ENCODE measurements at regions not wholly inside any gene's neighbourhood (a gene's known extent, or its start where the extent isn't known, plus 50 kb on each side); places are given as distances from the start of the nearest gene placed in this dataset.
"Not testable (repeated sequence)": the region's sequence is repeated elsewhere in the genome, so short reads cannot be mapped to it uniquely, and the experiment has no call there.

DNA sequence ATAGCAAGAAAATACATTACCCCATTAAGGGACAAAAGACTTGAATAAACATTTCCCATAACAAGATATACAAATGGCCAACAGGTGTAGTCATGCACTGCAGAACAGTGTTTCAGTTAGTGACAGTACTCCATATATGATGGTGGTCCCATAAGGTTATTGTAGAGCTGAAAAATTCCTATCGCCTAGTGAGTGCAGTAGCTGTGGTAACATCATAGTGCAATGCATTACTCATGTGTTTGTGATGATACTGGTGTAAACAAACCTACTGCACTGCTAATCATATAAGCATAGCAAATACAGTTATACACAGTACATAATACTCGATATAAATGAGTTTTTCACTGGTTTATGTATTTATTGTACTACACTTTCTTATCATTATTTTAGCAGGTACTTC is 168.7 kb downstream of the C12orf75 start:
- Histone ChIP-seq H3K4me3 (ENCODE audit: low read depth in 1 of 2, low read length in 1 of 2) (no peak overlapping the region), H3K36me3 (no peaks in the 10 kb centered on the region), H3K27me3 (peaks cover 13% of the 10 kb centered on the region), H3K27ac (no peak overlapping the region), H3K4me1 (ENCODE audit: control insufficient read depth in 1 of 2, insufficient read depth in 1 of 2, low read depth in 1 of 2, low read length in 1 of 2) (no peaks in the 10 kb centered on the region), H3K9me3 (no peaks in the 10 kb centered on the region)
- TF ChIP-seq, protein P1, sequence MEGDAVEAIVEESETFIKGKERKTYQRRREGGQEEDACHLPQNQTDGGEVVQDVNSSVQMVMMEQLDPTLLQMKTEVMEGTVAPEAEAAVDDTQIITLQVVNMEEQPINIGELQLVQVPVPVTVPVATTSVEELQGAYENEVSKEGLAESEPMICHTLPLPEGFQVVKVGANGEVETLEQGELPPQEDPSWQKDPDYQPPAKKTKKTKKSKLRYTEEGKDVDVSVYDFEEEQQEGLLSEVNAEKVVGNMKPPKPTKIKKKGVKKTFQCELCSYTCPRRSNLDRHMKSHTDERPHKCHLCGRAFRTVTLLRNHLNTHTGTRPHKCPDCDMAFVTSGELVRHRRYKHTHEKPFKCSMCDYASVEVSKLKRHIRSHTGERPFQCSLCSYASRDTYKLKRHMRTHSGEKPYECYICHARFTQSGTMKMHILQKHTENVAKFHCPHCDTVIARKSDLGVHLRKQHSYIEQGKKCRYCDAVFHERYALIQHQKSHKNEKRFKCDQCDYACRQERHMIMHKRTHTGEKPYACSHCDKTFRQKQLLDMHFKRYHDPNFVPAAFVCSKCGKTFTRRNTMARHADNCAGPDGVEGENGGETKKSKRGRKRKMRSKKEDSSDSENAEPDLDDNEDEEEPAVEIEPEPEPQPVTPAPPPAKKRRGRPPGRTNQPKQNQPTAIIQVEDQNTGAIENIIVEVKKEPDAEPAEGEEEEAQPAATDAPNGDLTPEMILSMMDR (IDR thresholded peaks at IDR 0.05): no peak

DNA sequence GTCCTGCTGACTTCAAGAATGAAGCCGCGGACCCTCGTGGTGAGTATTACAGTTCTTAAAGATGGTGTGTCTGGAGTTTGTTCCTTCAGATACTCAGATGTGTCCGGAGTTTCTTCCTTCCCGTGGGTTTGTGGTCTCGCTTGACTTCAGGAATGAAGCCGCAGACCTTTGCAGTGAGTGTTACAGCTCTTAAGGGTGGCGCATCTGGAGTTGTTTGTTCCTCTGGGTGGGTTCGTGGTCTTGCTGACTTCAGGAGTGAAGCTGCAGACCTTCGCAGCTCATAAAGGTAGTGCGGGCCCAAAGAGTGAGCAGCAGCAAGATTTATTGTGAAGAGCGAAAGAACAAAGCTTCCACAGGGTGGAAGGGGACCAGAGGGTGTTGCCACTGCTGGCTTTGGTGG is 170.2 kb downstream of the C12orf75 start:
- not testable (repeated sequence) for H3K4me1 ChIP-seq (ENCODE audit: control insufficient read depth in 1 of 2, insufficient read depth in 1 of 2, low read depth in 1 of 2, low read length in 1 of 2); H3K36me3 ChIP-seq; H3K4me3 ChIP-seq (ENCODE audit: low read depth in 1 of 2, low read length in 1 of 2); H3K9me3 ChIP-seq; H3K27ac ChIP-seq
- H3K27me3 ChIP-seq: peaks cover 13% of the 10 kb centered on the region

DNA sequence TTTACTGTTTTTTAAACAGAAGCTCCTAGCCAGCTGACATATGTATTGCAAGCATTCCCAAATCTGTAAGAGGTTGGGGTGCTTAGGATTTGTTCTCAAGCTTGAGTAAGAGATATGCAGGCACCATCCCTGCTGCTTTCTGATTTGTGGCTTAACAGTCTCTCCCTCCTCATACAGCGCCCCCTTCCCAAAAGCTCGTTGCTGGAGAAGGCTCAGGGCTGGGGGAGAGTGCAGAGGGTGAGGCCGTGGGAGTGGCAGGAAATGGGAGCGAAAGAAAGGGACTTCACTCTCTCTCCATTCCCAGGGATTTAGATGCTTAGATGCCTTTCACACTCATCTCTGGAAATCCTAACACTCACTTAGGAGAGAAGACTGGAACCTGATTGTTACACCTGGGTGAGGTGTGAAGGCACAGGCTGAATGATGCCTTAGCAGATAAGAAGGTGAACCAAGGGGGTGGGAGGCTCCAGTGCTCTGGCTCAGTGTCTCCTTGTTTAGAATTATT is 172.0 kb downstream of the C12orf75 start:
- H3K4me1 ChIP-seq (ENCODE audit: control insufficient read depth in 1 of 2, insufficient read depth in 1 of 2, low read depth in 1 of 2, low read length in 1 of 2): no peaks in the 10 kb centered on the region
- TF ChIP-seq, protein P1 (IDR thresholded peaks at IDR 0.05): no peak
- H3K27me3 ChIP-seq: peaks cover 13% of the 10 kb centered on the region

DNA sequence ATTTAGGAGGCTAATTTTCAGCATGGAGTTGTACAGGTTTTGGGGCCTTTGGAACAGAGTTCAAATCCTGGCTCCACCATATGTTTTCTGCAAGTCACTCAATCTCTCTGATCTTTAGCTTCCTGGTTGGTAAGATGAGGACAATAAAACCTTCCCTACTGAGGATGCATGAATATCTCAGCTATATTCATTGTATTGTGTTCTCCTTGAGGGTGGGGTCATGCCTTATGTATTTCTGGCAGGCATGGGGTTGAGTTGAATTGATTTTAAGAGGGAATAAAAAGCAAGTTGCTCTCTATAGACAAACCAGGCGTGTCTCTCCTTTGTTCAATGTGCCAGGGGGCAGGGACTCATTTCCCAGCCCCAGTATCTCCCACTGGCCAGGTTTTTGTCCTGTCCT is 173.1 kb downstream of the C12orf75 start:
- Histone ChIP-seq H3K36me3 (no peaks in the 10 kb centered on the region), H3K4me3 (ENCODE audit: low read depth in 1 of 2, low read length in 1 of 2) (no peak overlapping the region), H3K4me1 (ENCODE audit: control insufficient read depth in 1 of 2, insufficient read depth in 1 of 2, low read depth in 1 of 2, low read length in 1 of 2) (no peaks in the 10 kb centered on the region), H3K27me3 (peaks cover 13% of the 10 kb centered on the region), H3K9me3 (no peaks in the 10 kb centered on the region), H3K27ac (no peak overlapping the region)
- TF ChIP-seq, protein P1 (IDR thresholded peaks at IDR 0.05): no peak

More for the DNA sequence above, 172.0 kb downstream of the C12orf75 start:
- H3K4me3 ChIP-seq (ENCODE audit: low read depth in 1 of 2, low read length in 1 of 2): no peak overlapping the region
- H3K27ac ChIP-seq: no peak overlapping the region
- no peaks in the 10 kb centered on the region for H3K9me3 ChIP-seq
- no peaks in the 10 kb centered on the region for H3K36me3 ChIP-seq

DNA sequence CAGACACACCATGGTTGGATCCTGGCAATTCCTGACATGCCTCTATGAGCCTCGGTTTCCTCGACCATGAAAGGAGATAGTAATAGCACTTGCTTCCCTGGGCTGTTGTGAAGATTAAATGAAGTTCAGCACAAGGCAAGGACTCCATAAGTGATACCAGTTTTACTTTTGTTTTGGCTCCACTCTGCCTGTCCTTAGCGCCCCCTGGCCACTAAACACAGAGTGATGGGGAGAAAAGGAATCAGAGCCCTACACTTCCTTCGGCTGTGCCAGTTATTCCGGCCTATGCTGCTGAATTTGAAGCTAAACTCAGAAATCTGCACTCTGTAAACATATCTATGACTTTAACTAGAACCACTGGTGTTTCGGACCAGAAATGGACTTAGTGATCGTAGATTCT is 173.8 kb downstream of the C12orf75 start:
- H3K27ac ChIP-seq: no peak overlapping the region

DNA sequence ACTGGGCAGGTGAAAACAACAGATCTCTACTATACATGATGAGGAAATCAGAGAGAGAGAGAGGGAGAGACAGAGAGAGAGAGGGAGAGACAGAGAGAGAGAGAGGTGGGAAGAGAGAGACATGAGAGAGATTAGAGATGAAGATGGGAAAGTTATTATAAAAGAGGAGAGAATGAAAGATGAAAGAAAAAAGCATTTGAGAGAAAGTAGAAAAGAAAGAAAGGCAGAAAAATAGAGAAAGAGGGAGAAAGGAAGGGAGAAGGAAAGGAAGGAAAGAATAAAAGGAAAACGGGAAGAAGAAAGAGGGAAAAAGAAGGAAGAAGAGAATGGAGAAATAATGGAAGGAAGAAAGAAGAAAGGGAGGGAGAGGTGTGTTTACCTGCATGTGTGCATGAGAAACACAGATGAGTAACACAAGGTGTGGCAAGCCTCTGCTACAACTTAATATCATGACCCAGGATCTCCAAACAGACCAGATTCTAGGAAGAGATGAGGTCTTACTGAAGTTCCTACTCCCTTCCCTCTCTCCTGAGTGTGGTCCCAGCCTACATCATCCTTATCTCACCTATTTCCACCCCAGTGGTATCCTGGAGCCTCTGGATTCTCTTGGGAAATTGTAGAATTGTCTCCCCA is 176.3 kb downstream of the C12orf75 start:
- H3K36me3 ChIP-seq: no peaks in the 10 kb centered on the region
- TF ChIP-seq, protein P1 (IDR thresholded peaks at IDR 0.05): no peak
- no peaks in the 10 kb centered on the region for H3K4me1 ChIP-seq (ENCODE audit: control insufficient read depth in 1 of 2, insufficient read depth in 1 of 2, low read depth in 1 of 2, low read length in 1 of 2)
- no peak overlapping the region for H3K4me3 ChIP-seq (ENCODE audit: low read depth in 1 of 2, low read length in 1 of 2)
- no peaks in the 10 kb centered on the region for H3K9me3 ChIP-seq
- H3K27ac ChIP-seq: no peak overlapping the region
- H3K27me3 ChIP-seq: no peaks in the 10 kb centered on the region

More for the DNA sequence above, 173.8 kb downstream of the C12orf75 start:
- TF ChIP-seq, protein P1 (IDR thresholded peaks at IDR 0.05): no peak
- H3K4me3 ChIP-seq (ENCODE audit: low read depth in 1 of 2, low read length in 1 of 2): no peak overlapping the region
- H3K4me1 ChIP-seq (ENCODE audit: control insufficient read depth in 1 of 2, insufficient read depth in 1 of 2, low read depth in 1 of 2, low read length in 1 of 2): no peaks in the 10 kb centered on the region
- no peaks in the 10 kb centered on the region for H3K36me3 ChIP-seq
- H3K9me3 ChIP-seq: no peaks in the 10 kb centered on the region
- peaks cover 13% of the 10 kb centered on the region for H3K27me3 ChIP-seq

All from neutrophil (primary cell).